CD14-positive monocyte (primary cell): ENCODE measurements at regions not wholly inside any gene's neighbourhood (a gene's known extent, or its start where the extent isn't known, plus 50 kb on each side); places are given as distances from the start of the nearest gene placed in this dataset.

Experiments
- DNase-seq, 3 donors: peaks; one replicate each; pipeline ENCODE4 v3.0.0-alpha.2; 2011 to 2022
- H2AFZ ChIP-seq: 2 replicates; pipeline ENCODE4 v1.6.0; 2012; ENCODE audit warnings: mild to moderate bottlenecking, low read depth, low read length, inconsistent platforms; ENCODE audit not compliant: insufficient read depth, poor library complexity, severe bottlenecking
- H3K27ac ChIP-seq, 2 donors: 1 replicate in 1 of 2; 2 replicates in 1 of 2; pipeline ENCODE4 v1.5.1; 2012 to 2013; ENCODE audit warnings: low read length in 2 of 2, control low read depth in 1 of 2, inconsistent platforms in 1 of 2, low read depth in 1 of 2, mild to moderate bottlenecking in 1 of 2
- H3K27me3 ChIP-seq, 2 donors: one replicate each; pipeline versions ENCODE4 v1.6.0 to v1.6.1; 2011 to 2013; ENCODE audit warnings: low read length in 2 of 2; ENCODE audit not compliant: control insufficient read depth in 2 of 2, insufficient read depth in 2 of 2
- H3K36me3 ChIP-seq, 2 donors: replicated peaks in 1 of 2; 1 replicate in 1 of 2; 2 replicates in 1 of 2; pipeline versions ENCODE4 v1.5.1 to v1.6.1; 2012 to 2013; ENCODE audit warnings: low read length in 2 of 2, control low read depth in 1 of 2, inconsistent platforms in 1 of 2, mild to moderate bottlenecking in 1 of 2; ENCODE audit not compliant: insufficient read depth in 2 of 2, control insufficient read depth in 1 of 2
- H3K4me1 ChIP-seq, 2 donors: 1 replicate in 1 of 2; 2 replicates in 1 of 2; pipeline versions ENCODE4 v1.5.1 to v1.6.1; 2012 to 2013; ENCODE audit warnings: low read length in 2 of 2, control low read depth in 1 of 2, inconsistent platforms in 1 of 2, mild to moderate bottlenecking in 1 of 2, moderate library complexity in 1 of 2; ENCODE audit not compliant: insufficient read depth in 2 of 2, control insufficient read depth in 1 of 2
- H3K4me2 ChIP-seq: replicated peaks from 2 replicates; pipeline ENCODE3; 2012; ENCODE audit warnings: low read length, moderate library complexity, mild to moderate bottlenecking; ENCODE audit not compliant: poor library complexity, severe bottlenecking; ENCODE audit errors: extremely low read depth
- H3K4me3 ChIP-seq, 3 experiments: fragments of 200-600 bp in 1 of 3; sonication (generic) in 1 of 3; replicated peaks in 1 of 3; 1 replicate in 2 of 3; 2 replicates in 1 of 3; pipeline ENCODE4 v1.5.1; 2011 to 2013; ENCODE audit warnings: low read length in 3 of 3, mild to moderate bottlenecking in 3 of 3, control low read depth in 2 of 3, low read depth in 2 of 3, inconsistent platforms in 1 of 3, moderate library complexity in 1 of 3
- H3K79me2 ChIP-seq: 2 replicates; pipeline ENCODE4 v1.6.0; 2012; ENCODE audit warnings: mild to moderate bottlenecking, control low read depth, inconsistent platforms, low read length, moderate library complexity; ENCODE audit not compliant: insufficient read depth
- H3K9ac ChIP-seq: 2 replicates; pipeline ENCODE4 v1.6.0; 2017; ENCODE audit warnings: low read length, mild to moderate bottlenecking; ENCODE audit not compliant: insufficient read depth, poor library complexity, severe bottlenecking
- H3K9me3 ChIP-seq, 2 donors: replicated peaks in 1 of 2; 1 replicate in 1 of 2; 2 replicates in 1 of 2; pipeline versions ENCODE4 v1.5.1 to v1.6.1; 2012 to 2013; ENCODE audit warnings: low read length in 2 of 2, control low read depth in 1 of 2; ENCODE audit not compliant: control insufficient read depth in 1 of 2, insufficient read depth in 1 of 2
- H4K20me1 ChIP-seq: 2 replicates; pipeline ENCODE4 v1.6.0; 2012; ENCODE audit warnings: mild to moderate bottlenecking, low read length, control low read depth, moderate library complexity; ENCODE audit not compliant: insufficient read depth
- H3K27ac Mint-ChIP-seq, 7 donors: one replicate each; pipeline ENCODE4 v1.8.0; 2020; ENCODE audit warnings: mild to moderate bottlenecking in 7 of 7, mixed read lengths in 7 of 7, moderate library complexity in 6 of 7, inconsistent platforms in 2 of 7
- H3K27me3 Mint-ChIP-seq, 3 donors: one replicate each; pipeline ENCODE4 v1.8.0; 2021 to 2022; ENCODE audit warnings: low read depth in 3 of 3, mild to moderate bottlenecking in 3 of 3, mixed read lengths in 3 of 3, moderate library complexity in 3 of 3, inconsistent platforms in 1 of 3
- H3K36me3 Mint-ChIP-seq, 2 donors: one replicate each; pipeline ENCODE4 v1.8.0; 2020; ENCODE audit warnings: mixed read lengths in 2 of 2, inconsistent platforms in 1 of 2, mild to moderate bottlenecking in 1 of 2
- H3K4me1 Mint-ChIP-seq: one replicate; pipeline ENCODE4 v1.8.0; 2020; ENCODE audit warnings: mild to moderate bottlenecking, mixed read lengths
- H3K4me3 Mint-ChIP-seq, 2 donors: one replicate each; pipeline ENCODE4 v1.8.0; 2020; ENCODE audit warnings: mild to moderate bottlenecking in 2 of 2, mixed read lengths in 2 of 2, moderate library complexity in 1 of 2
- H3K9me3 Mint-ChIP-seq, 7 donors: one replicate each; pipeline ENCODE4 v1.8.0; 2020 to 2022; ENCODE audit warnings: mixed read lengths in 7 of 7, mild to moderate bottlenecking in 6 of 7, moderate library complexity in 6 of 7, inconsistent platforms in 2 of 7
- CTCF ChIP-seq: fragments of 200-600 bp; IDR thresholded peaks from one replicate; pipeline ENCODE4 v1.8.0; 2022; ENCODE audit warnings: antibody characterized with exemption, mild to moderate bottlenecking
- WGBS: methylation state at CpG from one replicate; pipeline ENCODE4 v1.1.5; 2013; ENCODE audit warnings: missing lambda C conversion rate; ENCODE audit not compliant: insufficient coverage; 5-methylcytosine and 5-hydroxymethylcytosine counted together
- intact Hi-C, 2 donors: fragments of 100-400 bp; cut with micrococcal nuclease; formaldehyde crosslinking; loops; one replicate each; pipeline versions ENCODE4 v1.15.0 to v1.15.1; 2023

- no peak overlapping the region for H3K4me3 Mint-ChIP-seq
- no peak overlapping the region for H3K4me3 ChIP-seq
- H4K20me1 ChIP-seq: no peaks in the 10 kb centered on the region
- DNase-seq: no peak
- no peak overlapping the region for H3K27ac Mint-ChIP-seq
- no peaks in the 10 kb centered on the region for H3K27me3 ChIP-seq
- H3K79me2 ChIP-seq: no peaks in the 10 kb centered on the region
- no peak overlapping the region for H3K9ac ChIP-seq
- H3K9me3 ChIP-seq: no peaks in the 10 kb centered on the region
- no peaks in the 10 kb centered on the region for H3K27me3 Mint-ChIP-seq
- no CpG with 5 or more reads among the region's 1 CpG for WGBS
- peaks cover 0 to 8% (median 0%) of the 10 kb centered on the region in 7 donors for H3K9me3 Mint-ChIP-seq
- TF ChIP-seq CTCF: no peak
- no peak overlapping the region for H2AFZ ChIP-seq
- no peak overlapping the region for H3K27ac ChIP-seq
- H3K36me3 ChIP-seq: no peaks in the 10 kb centered on the region
- intact Hi-C loops: no loop called here
- H3K4me1 Mint-ChIP-seq: no peaks in the 10 kb centered on the region
- H3K4me2 ChIP-seq: no peak overlapping the region
- H3K36me3 Mint-ChIP-seq: no peaks in the 10 kb centered on the region
- no peaks in the 10 kb centered on the region for H3K4me1 ChIP-seq
Measured at GRCh38 chr18:66317243-66318090, 286.4 kb downstream of the CDH19 start.

- Histone ChIP-seq H3K9ac (no peak overlapping the region), H4K20me1 (no peaks in the 10 kb centered on the region), H3K27ac (no peak overlapping the region), H3K27me3 (no peaks in the 10 kb centered on the region), H3K4me2 (no peak overlapping the region), H3K79me2 (no peaks in the 10 kb centered on the region), H3K36me3 (no peaks in the 10 kb centered on the region), H3K4me1 (no peaks in the 10 kb centered on the region), H3K9me3 (no peaks in the 10 kb centered on the region), H3K4me3 (no peak overlapping the region), H2AFZ (no peak overlapping the region)
- Mint-ChIP-seq H3K27me3 (no peaks in the 10 kb centered on the region), H3K27ac (no peak overlapping the region), H3K4me1 (no peaks in the 10 kb centered on the region), H3K9me3 (peaks cover 0 to 8% (median 0%) of the 10 kb centered on the region in 7 donors), H3K36me3 (no peaks in the 10 kb centered on the region), H3K4me3 (no peak overlapping the region)
- no peak for TF ChIP-seq CTCF
- WGBS: 84% methylated on average over 4 of the region's 4 CpGs
- intact Hi-C loops: no loop called here
- no peak for DNase-seq
Measured at GRCh38 chr18:66316701-66317100, 287.2 kb downstream of the CDH19 start.
